NT2/D1 (cell line): ENCODE measurements at regions not wholly inside any gene's neighbourhood (a gene's known extent, or its start where the extent isn't known, plus 50 kb on each side); places are given as distances from the start of the nearest gene placed in this dataset.

Source experiments
- DNase-seq: peaks from one replicate; pipeline ENCODE4 v3.0.0-alpha.2; 2011; ENCODE audit warnings: low read depth, low spot score
- H3K27me3 ChIP-seq: 2 replicates; pipeline ENCODE4 v1.6.0; 2011; ENCODE audit warnings: mild to moderate bottlenecking; ENCODE audit not compliant: insufficient read length, insufficient read depth
- H3K36me3 ChIP-seq: 2 replicates; pipeline ENCODE4 v1.6.1; 2011; ENCODE audit warnings: mild to moderate bottlenecking, low read length, mixed read lengths; ENCODE audit not compliant: insufficient read depth, insufficient read length
- H3K4me1 ChIP-seq: 2 replicates; pipeline ENCODE4 v1.5.1; 2011; ENCODE audit not compliant: insufficient read depth, insufficient read length
- H3K4me3 ChIP-seq: 2 replicates; pipeline ENCODE4 v1.5.1; 2011; ENCODE audit warnings: low read depth; ENCODE audit not compliant: insufficient read length
- H3K9ac ChIP-seq: 2 replicates; pipeline ENCODE4 v1.6.0; 2011; ENCODE audit warnings: low read depth; ENCODE audit not compliant: insufficient read length
- H3K9me3 ChIP-seq: 2 replicates; pipeline ENCODE4 v1.5.1; 2011; ENCODE audit warnings: mild to moderate bottlenecking, low read length; ENCODE audit not compliant: insufficient read depth
- SUZ12 ChIP-seq: IDR thresholded peaks from 2 replicates; pipeline ENCODE4 v1.6.1; 2011; ENCODE audit not compliant: insufficient read length, insufficient read depth; ENCODE audit errors: extremely low read depth
- YY1 ChIP-seq: IDR thresholded peaks from 2 replicates; pipeline ENCODE4 v1.6.1; 2011; ENCODE audit not compliant: insufficient read length, insufficient read depth
- ZNF274 ChIP-seq: IDR thresholded peaks from 2 replicates; pipeline ENCODE4 v1.6.1; 2011; ENCODE audit warnings: mild to moderate bottlenecking, low read depth, low read length

DNA sequence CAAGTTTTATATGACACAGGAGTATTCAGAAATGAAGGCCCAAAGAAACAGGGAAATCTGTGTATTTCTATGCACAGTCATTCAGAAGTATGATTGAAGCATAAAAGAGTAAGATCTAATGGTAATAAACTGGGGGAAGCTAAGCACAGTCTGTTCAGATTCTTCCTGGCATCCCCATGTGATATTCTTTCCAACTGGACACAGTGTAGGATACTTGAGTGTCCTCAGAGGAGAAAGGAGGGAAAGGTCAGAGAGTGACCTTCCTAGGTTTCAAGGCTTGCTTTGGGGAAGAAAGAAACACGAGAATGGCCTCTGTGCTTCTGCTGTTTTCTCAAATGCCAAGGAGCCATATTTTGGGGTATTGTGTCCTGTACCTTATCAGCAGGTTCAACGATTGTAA is 1798.4 kb upstream of the WWC1 start:
- Histone ChIP-seq H3K4me3 (no peak overlapping the region), H3K4me1 (no peaks in the 10 kb centered on the region), H3K9me3 (no peaks in the 10 kb centered on the region), H3K9ac (no peak overlapping the region), H3K36me3 (no peaks in the 10 kb centered on the region), H3K27me3 (no peaks in the 10 kb centered on the region)
- DNase-seq = no peak
- TF ChIP-seq ZNF274 (no peak), YY1 (no peak), SUZ12 (no peak)

DNA sequence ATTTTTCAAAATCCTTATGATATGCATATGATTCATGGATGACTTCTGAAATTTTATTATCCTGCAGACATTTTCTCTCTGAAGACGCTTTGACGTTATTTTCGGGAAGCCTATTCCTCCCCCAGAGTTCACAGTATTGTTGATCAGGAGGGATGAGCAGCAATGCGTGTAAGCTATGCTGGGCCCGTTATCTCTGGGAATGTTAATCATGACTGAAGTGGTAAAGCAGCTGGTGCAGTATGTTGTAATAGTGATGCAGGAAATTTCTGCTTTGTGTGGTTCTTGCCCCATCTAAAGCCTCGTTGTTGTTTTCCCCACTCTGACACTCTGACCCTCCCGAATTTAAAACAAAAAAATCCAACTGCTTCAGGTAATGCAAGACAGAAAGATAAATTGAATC is 1797.8 kb upstream of the WWC1 start:
- H3K9ac ChIP-seq = no peak overlapping the region
- no peaks in the 10 kb centered on the region for H3K36me3 ChIP-seq
- H3K4me1 ChIP-seq = no peaks in the 10 kb centered on the region
- H3K9me3 ChIP-seq = no peaks in the 10 kb centered on the region
- H3K4me3 ChIP-seq = no peak overlapping the region
- no peaks in the 10 kb centered on the region for H3K27me3 ChIP-seq
- no peak for DNase-seq
- TF ChIP-seq ZNF274 (no peak), YY1 (no peak), SUZ12 (no peak)

DNA sequence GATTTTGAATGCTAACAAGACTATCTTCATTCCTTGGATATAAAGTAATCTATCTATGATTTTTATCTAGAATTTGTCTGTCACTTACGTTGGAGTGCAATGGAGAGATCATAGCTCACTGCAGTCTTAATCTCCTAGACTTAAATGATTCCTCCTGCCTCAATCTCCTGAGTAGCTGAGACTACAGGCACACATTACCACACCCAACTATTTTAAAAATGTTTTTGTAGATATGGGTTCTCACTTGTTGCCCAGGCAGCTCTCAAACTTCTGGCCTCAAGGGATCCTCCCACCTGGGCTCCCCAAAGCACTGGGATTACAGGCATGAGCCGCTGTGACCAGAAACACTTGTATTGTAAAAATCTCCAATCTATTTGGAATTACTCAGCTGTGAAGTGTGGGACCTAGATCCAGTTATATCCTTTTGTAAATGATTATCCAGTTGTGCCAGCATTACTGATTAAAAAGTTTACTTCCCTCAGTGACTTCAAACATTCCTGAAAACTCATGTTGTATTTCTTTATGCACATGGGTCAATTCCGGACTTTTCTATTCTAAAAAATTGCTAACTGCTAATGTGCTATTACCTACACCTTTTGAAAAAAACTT is 1793.8 kb upstream of the WWC1 start:
- Histone ChIP-seq H3K36me3 (no peaks in the 10 kb centered on the region), H3K9me3 (no peaks in the 10 kb centered on the region), H3K9ac (no peak overlapping the region), H3K4me3 (no peak overlapping the region), H3K27me3 (no peaks in the 10 kb centered on the region), H3K4me1 (no peaks in the 10 kb centered on the region)
- DNase-seq = no peak
- TF ChIP-seq YY1 (no peak), ZNF274 (no peak), SUZ12 (no peak)

DNA sequence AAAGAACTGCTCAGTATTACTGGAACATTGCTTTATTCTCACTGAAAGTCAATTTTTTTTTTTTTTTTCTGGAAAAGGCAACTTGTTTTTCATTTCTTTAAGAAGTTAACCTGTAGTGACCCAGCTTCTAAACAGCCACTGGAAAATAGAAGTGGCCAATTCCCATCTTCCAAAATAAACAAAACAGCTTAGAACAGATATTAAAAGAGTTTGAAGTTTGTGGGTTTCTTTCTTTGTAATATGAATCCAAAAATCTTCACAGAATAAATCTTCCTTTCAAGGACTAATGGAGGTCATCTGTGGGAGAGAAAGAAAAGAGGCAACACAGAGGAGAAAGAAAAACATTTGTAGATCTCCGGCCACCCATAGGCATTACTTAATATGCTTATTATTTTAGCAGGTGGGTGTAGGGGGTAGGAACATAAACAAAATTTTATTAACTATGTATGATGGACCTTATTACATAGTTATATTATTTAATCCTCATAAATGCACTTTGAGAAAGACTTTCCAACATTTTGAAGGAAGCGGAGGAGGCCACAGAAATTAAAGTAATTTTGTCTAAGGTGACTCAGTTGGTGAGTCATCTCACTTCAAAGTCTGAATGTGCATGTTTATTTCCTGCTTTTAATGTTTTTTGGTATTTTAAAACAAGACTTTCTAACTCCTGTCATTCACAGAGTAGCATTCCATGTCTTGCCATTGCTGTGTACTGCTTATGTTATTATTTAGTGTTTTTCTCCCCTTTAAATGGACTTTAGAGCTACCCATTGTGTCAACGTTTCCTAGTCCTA is 1791.8 kb upstream of the WWC1 start:
- DNase-seq = no peak
- Histone ChIP-seq H3K36me3 (no peaks in the 10 kb centered on the region), H3K9me3 (no peaks in the 10 kb centered on the region), H3K4me3 (no peak overlapping the region), H3K9ac (no peak overlapping the region), H3K4me1 (no peaks in the 10 kb centered on the region), H3K27me3 (no peaks in the 10 kb centered on the region)
- TF ChIP-seq YY1 (no peak), SUZ12 (no peak), ZNF274 (no peak)

DNA sequence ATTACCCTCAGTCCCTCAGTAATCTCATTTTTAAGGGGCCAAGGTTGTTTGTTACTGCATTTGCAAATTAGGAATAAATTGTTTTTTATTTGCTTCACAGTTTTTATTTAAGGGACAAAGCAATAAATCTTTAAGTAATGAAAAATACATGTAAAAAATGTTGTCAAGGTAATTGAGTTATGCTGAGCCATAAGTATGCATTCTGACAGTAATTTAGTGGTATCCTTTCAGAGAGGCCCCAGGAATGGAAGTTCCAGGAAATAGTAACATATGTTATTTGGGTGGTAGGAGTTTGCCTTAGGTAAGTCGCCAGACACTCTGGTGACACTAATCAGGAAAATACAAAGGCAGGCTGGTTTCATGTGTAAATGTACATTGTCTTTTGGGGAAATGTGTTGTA is 1787.9 kb upstream of the WWC1 start:
- Histone ChIP-seq H3K27me3 (no peaks in the 10 kb centered on the region), H3K9me3 (no peaks in the 10 kb centered on the region), H3K9ac (no peak overlapping the region), H3K4me1 (no peaks in the 10 kb centered on the region), H3K4me3 (no peak overlapping the region), H3K36me3 (no peaks in the 10 kb centered on the region)
- no peak for DNase-seq
- TF ChIP-seq SUZ12 (no peak), YY1 (no peak), ZNF274 (no peak)

DNA sequence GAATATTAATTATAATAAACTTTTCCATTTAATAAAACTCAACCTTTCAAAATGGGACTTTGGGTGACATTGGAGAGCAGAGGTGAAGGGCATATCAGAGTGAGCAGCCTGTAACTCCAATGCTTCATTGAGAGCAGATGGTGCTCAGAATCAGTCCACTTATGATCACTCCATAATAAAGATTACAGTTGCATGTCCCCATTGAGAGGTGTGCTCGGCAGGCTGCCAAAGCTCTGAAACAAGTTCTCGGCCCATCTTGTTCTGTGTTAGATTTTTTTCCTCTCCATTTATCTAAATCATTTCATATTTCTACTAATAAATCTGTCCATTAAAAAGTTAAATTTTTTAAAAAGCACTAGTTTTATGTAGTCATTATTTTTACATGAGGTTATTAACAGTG is 1786.4 kb upstream of the WWC1 start:
- H3K36me3 ChIP-seq = no peaks in the 10 kb centered on the region
- TF ChIP-seq SUZ12 = no peak
- H3K4me1 ChIP-seq = no peaks in the 10 kb centered on the region
- no peak overlapping the region for H3K4me3 ChIP-seq
- H3K27me3 ChIP-seq = no peaks in the 10 kb centered on the region
- H3K9ac ChIP-seq = no peak overlapping the region
- no peak for DNase-seq
- H3K9me3 ChIP-seq = no peaks in the 10 kb centered on the region

DNA sequence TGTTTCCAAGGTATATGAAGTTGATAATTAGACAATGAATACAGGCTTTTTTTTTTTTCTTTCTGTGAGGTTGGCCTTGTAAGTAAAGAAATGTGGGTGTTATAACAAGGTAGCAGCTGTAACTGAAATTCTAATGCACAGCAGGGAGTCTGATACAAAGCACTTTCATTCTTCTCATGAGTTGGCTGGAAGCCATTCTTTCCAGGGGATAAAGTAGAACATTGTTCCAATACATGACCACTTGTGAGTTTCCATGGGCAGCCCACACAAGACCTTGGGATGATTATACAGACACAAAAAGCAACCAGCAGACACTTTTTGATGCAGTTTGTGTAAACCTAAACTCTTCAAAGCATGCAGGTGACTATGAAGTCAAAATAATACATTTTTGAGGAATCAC is 1785.9 kb upstream of the WWC1 start:
- Histone ChIP-seq H3K4me1 (no peaks in the 10 kb centered on the region), H3K9me3 (no peaks in the 10 kb centered on the region), H3K4me3 (no peak overlapping the region), H3K36me3 (no peaks in the 10 kb centered on the region), H3K27me3 (no peaks in the 10 kb centered on the region), H3K9ac (no peak overlapping the region)
- DNase-seq = no peak
- TF ChIP-seq YY1 (no peak), ZNF274 (no peak), SUZ12 (no peak)
